ENCODE measurements at regions not wholly inside any gene's neighbourhood (a gene's known extent, or its start where the extent isn't known, plus 50 kb on each side); places are given as distances from the start of the nearest gene placed in this dataset.

GRCh38 chr5:104928906-104929520, 1366.4 kb upstream of the NUDT12 start:
- TF ChIP-seq CTCF (IDR thresholded peaks at IDR 0.05; ENCODE audit: low read length) (no peak), EZH2 (IDR thresholded peaks at IDR 0.05; ENCODE audit: borderline replicate concordance, low read length) (no peak)
- no peaks in the 10 kb centered on the region for H3K4me1 ChIP-seq (ENCODE audit: insufficient read depth, low read length, severe bottlenecking)
- no peaks in the 10 kb centered on the region for H3K79me2 ChIP-seq (ENCODE audit: insufficient read depth, low read length)

DNA sequence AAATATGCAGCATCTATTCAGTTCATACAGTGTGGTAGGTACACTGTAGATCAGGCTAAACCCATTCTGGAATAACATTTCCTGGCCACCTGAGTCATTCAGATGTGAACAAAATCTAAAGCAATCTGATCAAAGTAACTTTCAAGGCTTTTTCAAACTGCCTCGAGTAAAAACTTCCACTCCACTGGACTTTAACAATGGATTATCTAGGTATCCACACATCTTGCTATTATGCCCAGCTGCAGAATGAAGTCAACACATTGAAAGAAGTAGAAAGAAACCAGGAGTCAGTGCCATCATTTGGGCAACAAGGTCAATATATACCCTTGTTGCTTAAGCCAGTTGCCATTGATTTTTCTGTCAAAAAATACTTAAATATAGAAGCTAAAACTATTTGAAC, 1352.6 kb upstream of the NUDT12 start:
- Histone ChIP-seq H3K79me2 (ENCODE audit: insufficient read depth, low read length) (no peaks in the 10 kb centered on the region), H3K36me3 (ENCODE audit: insufficient read depth, low read length) (no peaks in the 10 kb centered on the region), H3F3A (ENCODE audit: insufficient read depth, low read length) (no peaks in the 10 kb centered on the region), H3K27me3 (ENCODE audit: insufficient read depth, low read length) (no peaks in the 10 kb centered on the region), H3K27ac (ENCODE audit: low read depth, low read length, poor library complexity, severe bottlenecking) (no peak overlapping the region), H3K4me1 (ENCODE audit: insufficient read depth, low read length, severe bottlenecking) (no peaks in the 10 kb centered on the region), H3K9me3 (ENCODE audit: low read length) (no peaks in the 10 kb centered on the region), H3K4me2 (ENCODE audit: low read length) (no peak overlapping the region), H4K20me1 (ENCODE audit: insufficient read depth, low read length) (no peaks in the 10 kb centered on the region), H2AFZ (ENCODE audit: low read length) (no peak overlapping the region), H3K9ac (ENCODE audit: low read length) (no peak overlapping the region), H3K4me3 (ENCODE audit: low read depth, low read length, poor library complexity, severe bottlenecking) (no peak overlapping the region), H3K9me2 (ENCODE audit: low read depth, low read length) (no peaks in the 10 kb centered on the region)
- TF ChIP-seq EZH2 (IDR thresholded peaks at IDR 0.05; ENCODE audit: borderline replicate concordance, low read length), result no peak
- TF ChIP-seq CTCF (IDR thresholded peaks at IDR 0.05; ENCODE audit: low read length), result no peak

More at GRCh38 chr5:104928906-104929520, 1366.4 kb upstream of the NUDT12 start:
- Histone ChIP-seq H3K36me3 (ENCODE audit: insufficient read depth, low read length) (no peaks in the 10 kb centered on the region), H2AFZ (ENCODE audit: low read length) (no peak overlapping the region), H3K9me2 (ENCODE audit: low read depth, low read length) (no peaks in the 10 kb centered on the region), H3K9me3 (ENCODE audit: low read length) (no peaks in the 10 kb centered on the region), H3K4me2 (ENCODE audit: low read length) (no peak overlapping the region), H3K4me3 (ENCODE audit: low read depth, low read length, poor library complexity, severe bottlenecking) (no peak overlapping the region), H4K20me1 (ENCODE audit: insufficient read depth, low read length) (no peaks in the 10 kb centered on the region), H3F3A (ENCODE audit: insufficient read depth, low read length) (no peaks in the 10 kb centered on the region), H3K9ac (ENCODE audit: low read length) (no peak overlapping the region), H3K27me3 (ENCODE audit: insufficient read depth, low read length) (no peaks in the 10 kb centered on the region), H3K27ac (ENCODE audit: low read depth, low read length, poor library complexity, severe bottlenecking) (no peak overlapping the region)

- H3K9ac ChIP-seq (ENCODE audit: low read length), result no peak overlapping the region
- H3K9me3 ChIP-seq (ENCODE audit: low read length), result no peaks in the 10 kb centered on the region
- no peak overlapping the region for H3K4me3 ChIP-seq (ENCODE audit: low read depth, low read length, poor library complexity, severe bottlenecking)
- no peak overlapping the region for H3K27ac ChIP-seq (ENCODE audit: low read depth, low read length, poor library complexity, severe bottlenecking)
- H4K20me1 ChIP-seq (ENCODE audit: insufficient read depth, low read length), result no peaks in the 10 kb centered on the region
- H2AFZ ChIP-seq (ENCODE audit: low read length), result no peak overlapping the region
- no peaks in the 10 kb centered on the region for H3K36me3 ChIP-seq (ENCODE audit: insufficient read depth, low read length)
- no peaks in the 10 kb centered on the region for H3K79me2 ChIP-seq (ENCODE audit: insufficient read depth, low read length)
- no peaks in the 10 kb centered on the region for H3K27me3 ChIP-seq (ENCODE audit: insufficient read depth, low read length)
- no peaks in the 10 kb centered on the region for H3F3A ChIP-seq (ENCODE audit: insufficient read depth, low read length)
- TF ChIP-seq CTCF (IDR thresholded peaks at IDR 0.05; ENCODE audit: low read length), result no peak
- TF ChIP-seq EZH2 (IDR thresholded peaks at IDR 0.05; ENCODE audit: borderline replicate concordance, low read length), result no peak
- no peaks in the 10 kb centered on the region for H3K4me1 ChIP-seq (ENCODE audit: insufficient read depth, low read length, severe bottlenecking)
- H3K4me2 ChIP-seq (ENCODE audit: low read length), result no peak overlapping the region
- H3K9me2 ChIP-seq (ENCODE audit: low read depth, low read length), result no peaks in the 10 kb centered on the region
Measured at GRCh38 chr5:104914536-104915070, 1352.0 kb upstream of the NUDT12 start.
